B cell (primary cell): ENCODE measurements at regions not wholly inside any gene's neighbourhood (a gene's known extent, or its start where the extent isn't known, plus 50 kb on each side); places are given as distances from the start of the nearest gene placed in this dataset.
A peak's percentile ranks its signal among the peaks of the same experiment; 100 is the strongest.

Experiments used
- ATAC-seq: fragments of 200-7000 bp; cut with Tn5 transposase; one replicate; pipeline ENCODE4 v1.10.0; 2021; ENCODE audit warnings: low read depth, mild to moderate bottlenecking, moderate number of reproducible peaks, moderate library complexity
- CTCF ChIA-PET: fragments of 350-600 bp; sonication (Branson Sonifier 250); formaldehyde crosslinking; loops from one replicate; lab custom pipeline; 2021; ENCODE audit warnings: antibody characterized with exemption, inconsistent platforms; lab: Charles Lee
- POLR2A ChIA-PET: fragments of 350-600 bp; sonication (Branson Sonifier 250); formaldehyde crosslinking; loops from one replicate; lab custom pipeline; 2021; ENCODE audit warnings: antibody characterized with exemption; lab: Charles Lee
- DNase-seq: peaks from one replicate; pipeline ENCODE4 v3.0.0; 2013
- H2AFZ ChIP-seq: 2 replicates; pipeline ENCODE4 v1.6.1; 2012; ENCODE audit warnings: mild to moderate bottlenecking, low read depth, low read length; ENCODE audit not compliant: insufficient read depth, poor library complexity, severe bottlenecking
- H3K27ac ChIP-seq, 2 donors: 1 replicate in 1 of 2; 2 replicates in 1 of 2; pipeline ENCODE4 v1.5.1; 2012 to 2013; ENCODE audit warnings: low read length in 2 of 2, mild to moderate bottlenecking in 2 of 2, moderate library complexity in 1 of 2
- H3K27me3 ChIP-seq, 4 experiments: fragments of 200-600 bp in 1 of 4; sonication (generic) in 1 of 4; replicated peaks in 1 of 4; 1 replicate in 2 of 4; 2 replicates in 2 of 4; pipeline versions ENCODE4 v1.6.1 to v1.7.0; 2013 to 2016; ENCODE audit warnings: low read length in 3 of 4, mild to moderate bottlenecking in 2 of 4, mixed read lengths in 1 of 4, moderate library complexity in 1 of 4; ENCODE audit not compliant: insufficient read depth in 4 of 4, control insufficient read depth in 3 of 4; ENCODE audit errors: control extremely low read depth in 1 of 4
- H3K36me3 ChIP-seq, 2 experiments: replicated peaks in 1 of 2; 1 replicate in 1 of 2; 2 replicates in 1 of 2; pipeline versions ENCODE4 v1.6.1 to v1.7.1; 2013; ENCODE audit warnings: low read length in 1 of 2; ENCODE audit not compliant: insufficient read depth in 2 of 2, control insufficient read depth in 1 of 2; ENCODE audit errors: control extremely low read depth in 1 of 2, extremely low read depth in 1 of 2
- H3K4me1 ChIP-seq, 2 donors: fragments of 200-600 bp in 1 of 2; sonication (generic) in 1 of 2; 1 replicate in 1 of 2; 2 replicates in 1 of 2; pipeline versions ENCODE4 v1.5.1 to v1.6.1; 2013 to 2017; ENCODE audit warnings: low read length in 2 of 2; ENCODE audit not compliant: control insufficient read depth in 2 of 2, insufficient read depth in 2 of 2
- H3K4me2 ChIP-seq: replicated peaks from 2 replicates; pipeline ENCODE3; 2012; ENCODE audit warnings: mild to moderate bottlenecking, low read depth, low read length; ENCODE audit not compliant: poor library complexity, severe bottlenecking
- H3K4me3 ChIP-seq, 5 experiments: fragments of 200-600 bp in 1 of 5; sonication (generic) in 1 of 5; 1 replicate in 3 of 5; 2 replicates in 2 of 5; pipeline versions ENCODE4 v1.5.1 to v1.7.0; 2011 to 2016; ENCODE audit warnings: low read length in 4 of 5, mild to moderate bottlenecking in 4 of 5, low read depth in 2 of 5, control low read depth in 1 of 5, moderate library complexity in 1 of 5; ENCODE audit not compliant: insufficient read depth in 1 of 5; ENCODE audit errors: control extremely low read depth in 1 of 5, extremely low read depth in 1 of 5
- H3K79me2 ChIP-seq: fragments of 200-600 bp; sonication (generic); one replicate; pipeline ENCODE4 v1.6.0; 2016; ENCODE audit warnings: low read length; ENCODE audit not compliant: control insufficient read depth, insufficient read depth
- H3K9ac ChIP-seq: fragments of 200-600 bp; sonication (generic); 2 replicates; pipeline ENCODE4 v1.6.1; 2017; ENCODE audit warnings: mild to moderate bottlenecking, low read length, moderate library complexity
- H3K9me3 ChIP-seq, 3 donors: one replicate each; pipeline versions ENCODE4 v1.6.1 to v1.7.1; 2013; ENCODE audit warnings: low read length in 2 of 3; ENCODE audit not compliant: control insufficient read depth in 2 of 3, insufficient read depth in 1 of 3; ENCODE audit errors: control extremely low read depth in 1 of 3
- H4K20me1 ChIP-seq: 2 replicates; pipeline ENCODE4 v1.6.0; 2012; ENCODE audit warnings: mild to moderate bottlenecking, low read length; ENCODE audit not compliant: insufficient read depth, control insufficient read depth, poor library complexity, severe bottlenecking
- H3K27ac Mint-ChIP-seq: one replicate; pipeline ENCODE4 v1.8.0; 2021; ENCODE audit warnings: mixed read lengths
- H3K27me3 Mint-ChIP-seq: one replicate; pipeline ENCODE4 v1.8.0; 2021; ENCODE audit warnings: mixed read lengths
- H3K4me1 Mint-ChIP-seq: one replicate; pipeline ENCODE4 v1.8.0; 2021; ENCODE audit warnings: mixed read lengths
- H3K4me3 Mint-ChIP-seq: one replicate; pipeline ENCODE4 v1.8.0; 2021; ENCODE audit warnings: mixed read lengths
- H3K9me3 Mint-ChIP-seq: one replicate; pipeline ENCODE4 v1.8.0; 2022; ENCODE audit warnings: mixed read lengths; ENCODE audit not compliant: insufficient read depth
- EZH2 ChIP-seq: IDR thresholded peaks from 2 replicates; pipeline ENCODE4 v1.6.1; 2012; ENCODE audit warnings: borderline replicate concordance, low read depth, mild to moderate bottlenecking, moderate library complexity, low read length; ENCODE audit not compliant: insufficient read depth, poor library complexity, severe bottlenecking
- WGBS: methylation state at CpG from one replicate; pipeline ENCODE4 v1.1.5; 2013; ENCODE audit warnings: missing lambda C conversion rate; ENCODE audit not compliant: insufficient coverage; 5-methylcytosine and 5-hydroxymethylcytosine counted together
- intact Hi-C: fragments of 100-400 bp; cut with micrococcal nuclease; formaldehyde crosslinking; loops from one replicate; pipeline ENCODE4 v1.10.0; 2022
- TF ChIP-seq, protein P1 (sequence below): fragments of 200-600 bp; IDR thresholded peaks from one replicate; pipeline ENCODE4 v1.8.0; 2022; ENCODE audit warnings: antibody characterized with exemption, mild to moderate bottlenecking

DNA sequence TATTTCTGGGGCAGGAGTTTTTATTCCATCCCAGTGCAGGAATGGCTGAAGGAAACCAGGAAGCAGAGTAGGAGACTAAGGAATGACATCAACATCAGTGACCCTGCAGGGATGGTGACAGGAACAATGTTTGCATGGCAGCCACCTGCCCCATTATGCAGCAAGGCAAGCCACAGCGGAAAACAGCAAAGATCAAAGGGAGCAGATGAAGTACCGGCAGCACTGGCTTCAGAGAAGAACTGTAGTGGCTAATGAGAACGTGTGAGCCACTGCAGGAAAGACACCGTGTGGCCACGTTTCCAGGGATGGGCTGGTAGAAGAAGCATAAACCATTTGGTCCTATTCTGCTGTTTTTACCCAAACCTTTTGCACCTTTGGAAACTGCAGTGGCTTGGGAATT is 52.9 kb upstream of the TAB2 start:
- Histone ChIP-seq H3K79me2 (no peaks in the 10 kb centered on the region), H3K36me3 (no peaks in the 10 kb centered on the region), H3K27me3 (no peaks in the 10 kb centered on the region), H3K9ac (no peak overlapping the region), H3K4me1 (peaks cover 23 to 24% of the 10 kb centered on the region in 2 donors), H3K27ac (no peak overlapping the region), H3K4me2 (no peak overlapping the region), H3K4me3 (no peak overlapping the region), H2AFZ (no peak overlapping the region), H4K20me1 (no peaks in the 10 kb centered on the region), H3K9me3 (no peaks in the 10 kb centered on the region)
- CTCF ChIA-PET = interaction anchor here (1.8 kb wide), 1 partner anchor 168 kb away, joined by 9 read pairs; no protein-coding TSS in a partner anchor
- POLR2A ChIA-PET = no interaction called here
- Mint-ChIP-seq H3K27me3 (no peaks in the 10 kb centered on the region), H3K9me3 (no peaks in the 10 kb centered on the region), H3K4me3 (no peak overlapping the region), H3K27ac (peak overlapping the region; percentile 17), H3K4me1 (peaks cover 24% of the 10 kb centered on the region)
- no peak for ATAC-seq
- 86% methylated on average over 5 of the region's 5 CpGs for WGBS
- no peak for DNase-seq
- no peak for TF ChIP-seq EZH2
- TF ChIP-seq, protein P1, sequence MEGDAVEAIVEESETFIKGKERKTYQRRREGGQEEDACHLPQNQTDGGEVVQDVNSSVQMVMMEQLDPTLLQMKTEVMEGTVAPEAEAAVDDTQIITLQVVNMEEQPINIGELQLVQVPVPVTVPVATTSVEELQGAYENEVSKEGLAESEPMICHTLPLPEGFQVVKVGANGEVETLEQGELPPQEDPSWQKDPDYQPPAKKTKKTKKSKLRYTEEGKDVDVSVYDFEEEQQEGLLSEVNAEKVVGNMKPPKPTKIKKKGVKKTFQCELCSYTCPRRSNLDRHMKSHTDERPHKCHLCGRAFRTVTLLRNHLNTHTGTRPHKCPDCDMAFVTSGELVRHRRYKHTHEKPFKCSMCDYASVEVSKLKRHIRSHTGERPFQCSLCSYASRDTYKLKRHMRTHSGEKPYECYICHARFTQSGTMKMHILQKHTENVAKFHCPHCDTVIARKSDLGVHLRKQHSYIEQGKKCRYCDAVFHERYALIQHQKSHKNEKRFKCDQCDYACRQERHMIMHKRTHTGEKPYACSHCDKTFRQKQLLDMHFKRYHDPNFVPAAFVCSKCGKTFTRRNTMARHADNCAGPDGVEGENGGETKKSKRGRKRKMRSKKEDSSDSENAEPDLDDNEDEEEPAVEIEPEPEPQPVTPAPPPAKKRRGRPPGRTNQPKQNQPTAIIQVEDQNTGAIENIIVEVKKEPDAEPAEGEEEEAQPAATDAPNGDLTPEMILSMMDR = no peak
- intact Hi-C loops = loop anchor here (5.0 kb wide), 1 partner anchor 32 kb away; no protein-coding TSS in a partner anchor

DNA sequence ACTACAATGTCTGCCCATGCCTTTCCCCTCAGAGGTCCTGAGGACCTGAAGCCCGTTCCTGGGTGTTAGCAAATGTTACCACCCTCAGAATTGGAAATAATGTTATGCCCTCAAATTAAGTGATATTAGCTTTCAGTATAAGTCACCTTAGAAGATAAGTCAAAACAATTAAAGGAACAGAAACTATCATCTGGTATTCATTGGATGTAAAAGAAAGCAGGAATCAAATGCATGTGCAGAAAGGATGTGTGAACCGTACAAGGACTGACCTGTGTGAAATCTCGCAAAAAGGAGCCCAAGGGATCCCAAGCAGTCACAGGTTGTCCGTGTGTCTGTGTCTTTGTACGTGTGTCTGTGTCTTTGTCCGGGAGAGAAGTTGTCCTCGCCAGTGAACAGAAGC is 51.6 kb upstream of the TAB2 start:
- intact Hi-C loops = loop anchor here (5.0 kb wide), 1 partner anchor 34 kb away; no protein-coding TSS in a partner anchor
- Histone ChIP-seq H3K4me2 (peak overlapping the region; percentile 48), H4K20me1 (no peaks in the 10 kb centered on the region), H3K36me3 (no peaks in the 10 kb centered on the region), H3K27me3 (no peaks in the 10 kb centered on the region), H3K4me1 (peaks cover 26 to 29% of the 10 kb centered on the region in 2 donors), H3K79me2 (no peaks in the 10 kb centered on the region), H3K27ac (peak overlapping the region; percentile 25 to 69), H3K4me3 (no peak overlapping the region), H3K9me3 (no peaks in the 10 kb centered on the region), H2AFZ (peak overlapping the region; percentile 67), H3K9ac (no peak overlapping the region)
- Mint-ChIP-seq H3K9me3 (no peaks in the 10 kb centered on the region), H3K4me3 (peak overlapping the region; percentile 24), H3K4me1 (peaks cover 29% of the 10 kb centered on the region), H3K27ac (peak overlapping the region; percentile 79), H3K27me3 (no peaks in the 10 kb centered on the region)
- ATAC-seq (no peak), DNase-seq (peak; percentile 18)
- CTCF ChIA-PET = interaction anchor here (1.0 to 2.6 kb wide), 4 partner anchors 16 to 166 kb away, joined by 3 to 11 read pairs (median 6); no protein-coding TSS in a partner anchor
- no peak for TF ChIP-seq EZH2
- TF ChIP-seq, protein P1 = no peak
- WGBS = 64% methylated on average over 6 of the region's 7 CpGs
- POLR2A ChIA-PET = no interaction called here
